Inflammatory macrophage treated with lipopolysaccharide for 1 hour (primary cell): ENCODE measurements at regions not wholly inside any gene's neighbourhood (a gene's known extent, or its start where the extent isn't known, plus 50 kb on each side); places are given as distances from the start of the nearest gene placed in this dataset.
A peak's percentile ranks its signal among the peaks of the same experiment; 100 is the strongest.
"Not testable (repeated sequence)": the region's sequence is repeated elsewhere in the genome, so short reads cannot be mapped to it uniquely, and the experiment has no call there.

Source experiments
- DNase-seq, 2 donors: peaks; one replicate each; pipeline ENCODE4 v3.0.0-alpha.2; 2020 to 2022

GRCh38 chr7:65317372-65317771, 56.3 kb upstream of the ZNF92 start:
- DNase-seq = no peak

- DNase-seq = no peak
These were observed 62.9 kb upstream of the ZNF92 start for GRCh38 chr7:65310761-65311160.

- no peak for DNase-seq
These were observed 65.4 kb upstream of the ZNF92 start for GRCh38 chr7:65308300-65308678.

- DNase-seq = peak; percentile 7 to 16
These were observed 65.9 kb upstream of the ZNF92 start for GRCh38 chr7:65307651-65308299.

- peak in 1 of 2 donors; percentile 8 for DNase-seq
These were observed 69.5 kb upstream of the ZNF92 start for GRCh38 chr7:65304175-65304574.

- DNase-seq = no peak
These were observed 70.8 kb upstream of the ZNF92 start for GRCh38 chr7:65302883-65303282.

- no peak for DNase-seq
These were observed 72.6 kb upstream of the ZNF92 start for GRCh38 chr7:65301007-65301406.

- no peak for DNase-seq
These were observed 78.2 kb upstream of the ZNF92 start for GRCh38 chr7:65295409-65295808.

- DNase-seq = not testable (repeated sequence)
These were observed 83.3 kb upstream of the ZNF92 start for GRCh38 chr7:65290340-65290739.

- DNase-seq = no peak
These were observed 86.6 kb upstream of the ZNF92 start for GRCh38 chr7:65287023-65287422.

GRCh38 chr7:65285906-65286864, 87.5 kb upstream of the ZNF92 start:
- DNase-seq = no peak

GRCh38 chr7:65285241-65285640, 88.4 kb upstream of the ZNF92 start:
- DNase-seq = not testable (repeated sequence)

GRCh38 chr7:65279795-65280194, 93.9 kb upstream of the ZNF92 start:
- DNase-seq = no peak

GRCh38 chr7:65276822-65277221, 96.8 kb upstream of the ZNF92 start:
- DNase-seq = no peak

- DNase-seq = not testable (repeated sequence)
These were observed 102.2 kb upstream of the ZNF92 start for GRCh38 chr7:65271502-65271901.

- no peak for DNase-seq
These were observed 104.4 kb upstream of the ZNF92 start for GRCh38 chr7:65269150-65269856.

GRCh38 chr7:65268782-65269149, 104.9 kb upstream of the ZNF92 start:
- DNase-seq = no peak

- no peak for DNase-seq
These were observed 107.6 kb upstream of the ZNF92 start for GRCh38 chr7:65265933-65266519.

- DNase-seq = no peak
These were observed 109.4 kb upstream of the ZNF92 start for GRCh38 chr7:65264258-65264657.

- DNase-seq = not testable (repeated sequence)
These were observed 113.0 kb upstream of the ZNF92 start for GRCh38 chr7:65260673-65261072.

GRCh38 chr7:65259864-65260525, 113.7 kb upstream of the ZNF92 start:
- not testable (repeated sequence) for DNase-seq

GRCh38 chr7:65254061-65254460, 119.6 kb upstream of the ZNF92 start:
- no peak for DNase-seq
